GM12873 (cell line): ENCODE measurements at regions not wholly inside any gene's neighbourhood (a gene's known extent, or its start where the extent isn't known, plus 50 kb on each side); places are given as distances from the start of the nearest gene placed in this dataset.

ENCODE experiments used
- CTCF ChIP-seq: IDR thresholded peaks from 2 replicates; pipeline ENCODE4 v1.5.1; 2012; ENCODE audit warnings: low read depth, mild to moderate bottlenecking, moderate library complexity, low read length, control low read depth; ENCODE audit not compliant: insufficient read depth; ENCODE audit errors: missing control alignments

- TF ChIP-seq CTCF: no peak
Measured at GRCh38 chr11:92154110-92154509, 70.5 kb upstream of the FAT3 start.

GRCh38 chr11:92153542-92153941 lies 71.1 kb upstream of the FAT3 start:
- no peak for TF ChIP-seq CTCF

GRCh38 chr11:92152245-92152644 lies 72.4 kb upstream of the FAT3 start:
- no peak for TF ChIP-seq CTCF

GRCh38 chr11:92149996-92150395 lies 74.6 kb upstream of the FAT3 start:
- no peak for TF ChIP-seq CTCF

- TF ChIP-seq CTCF: no peak
Measured at GRCh38 chr11:92141725-92142124, 82.9 kb upstream of the FAT3 start.

- TF ChIP-seq CTCF: no peak
Measured at GRCh38 chr11:92141159-92141558, 83.5 kb upstream of the FAT3 start.

- no peak for TF ChIP-seq CTCF
Measured at GRCh38 chr11:92140021-92140420, 84.6 kb upstream of the FAT3 start.
